ENCODE measurements at regions not wholly inside any gene's neighbourhood (a gene's known extent, or its start where the extent isn't known, plus 50 kb on each side); places are given as distances from the start of the nearest gene placed in this dataset.
"Not testable (repeated sequence)": the region's sequence is repeated elsewhere in the genome, so short reads cannot be mapped to it uniquely, and the experiment has no call there.

- DNase-seq = no peak
These were observed 155.4 kb upstream of the FAM241A start for GRCh38 chr4:111989817-111990216.

DNA sequence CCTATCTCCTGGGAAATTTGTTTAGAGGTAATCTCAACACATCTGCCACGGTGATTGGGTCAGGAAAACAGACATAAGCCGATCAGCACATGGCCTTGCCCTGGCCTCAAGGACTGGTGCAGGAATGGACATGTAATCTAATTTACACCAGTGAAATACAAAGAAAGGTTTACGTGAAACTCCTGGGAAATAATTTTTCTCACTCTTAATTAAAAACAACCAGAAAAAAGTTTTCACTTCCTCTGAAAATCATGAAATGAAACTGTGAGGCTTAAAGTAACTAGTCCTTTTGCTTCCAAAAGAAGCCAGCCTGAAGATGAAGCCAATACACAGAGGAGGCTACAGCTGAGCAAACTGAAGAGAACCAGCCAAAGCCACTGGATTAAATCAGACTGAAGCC, 154.1 kb upstream of the FAM241A start:
- DNase-seq = no peak

DNA sequence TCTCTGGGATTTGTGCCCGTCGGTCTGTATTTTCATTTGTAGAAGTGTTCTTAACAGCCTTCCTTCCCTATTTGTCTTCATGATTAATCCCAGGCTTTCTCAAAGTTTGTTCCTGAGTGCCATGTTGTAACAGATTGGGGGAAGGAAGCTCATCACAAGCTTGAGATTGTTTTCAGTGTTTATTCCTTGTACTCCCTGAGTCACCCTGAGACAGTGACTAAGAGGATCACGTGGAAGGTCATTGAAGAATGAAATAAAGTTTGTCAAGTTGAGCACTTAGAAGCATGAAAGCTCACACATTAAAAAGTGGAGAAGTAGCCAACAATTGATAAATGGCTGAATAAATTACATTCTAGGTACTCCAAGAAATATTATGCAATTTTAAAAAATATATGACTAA, 153.5 kb upstream of the FAM241A start:
- DNase-seq = no peak

DNA sequence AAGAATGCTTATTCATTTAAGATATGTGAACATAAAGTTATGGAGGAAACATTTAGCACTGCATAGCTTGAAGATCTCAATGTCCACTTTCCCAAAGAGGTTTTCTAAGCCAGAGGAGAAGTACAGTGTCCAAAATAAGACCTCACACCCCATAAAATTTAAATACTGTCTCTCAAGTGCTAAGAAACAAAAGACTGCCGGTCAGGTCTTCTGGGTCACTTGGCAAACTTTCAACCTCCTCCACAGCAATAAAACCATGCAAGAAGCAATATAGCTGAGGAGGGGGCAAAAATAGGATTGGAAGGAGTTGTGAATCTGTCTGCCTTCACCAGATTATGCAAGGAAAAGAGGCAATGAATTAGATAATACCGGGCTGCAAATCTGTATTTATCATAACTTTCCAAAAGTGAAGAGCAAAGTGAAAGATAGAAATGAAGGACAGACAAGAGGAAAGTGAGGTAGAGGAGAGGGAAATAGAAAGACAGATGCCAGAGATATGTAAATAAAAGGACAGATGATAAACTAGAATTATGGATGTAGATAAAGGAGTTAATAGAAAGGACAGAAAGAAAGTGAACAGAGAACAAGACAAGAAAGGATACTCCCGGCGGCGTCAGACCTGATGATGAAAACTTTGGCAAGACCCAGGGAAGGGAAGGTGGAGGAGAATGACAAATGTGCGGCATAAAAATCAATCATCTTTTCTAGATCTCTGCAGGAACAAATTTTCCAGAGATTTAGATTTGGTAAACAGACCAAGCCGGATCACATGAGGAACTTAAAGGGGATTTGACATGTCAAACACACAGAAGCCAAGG, 152.7 kb upstream of the FAM241A start:
- no peak for DNase-seq

- no peak for DNase-seq
These were observed 150.9 kb upstream of the FAM241A start for GRCh38 chr4:111994392-111994791.

DNA sequence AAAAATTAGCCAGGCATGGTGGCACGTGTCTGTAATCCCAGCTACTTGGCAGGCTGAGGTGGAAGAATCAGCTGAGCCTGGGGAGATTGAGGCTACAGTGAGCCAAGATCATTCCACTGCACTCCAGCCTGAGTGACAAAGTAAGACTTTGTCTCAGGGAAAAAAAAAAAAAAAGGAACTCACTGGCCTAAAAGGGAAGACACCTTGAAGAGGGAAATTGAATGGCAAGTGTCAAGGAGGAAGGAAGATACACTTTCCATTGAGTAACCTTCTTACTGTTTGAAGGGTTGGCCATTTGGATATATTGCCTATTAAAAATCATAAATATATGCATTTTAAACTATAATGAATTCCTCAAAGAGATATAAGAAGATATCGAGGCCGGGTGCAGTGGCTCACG, 147.5 kb upstream of the FAM241A start:
- no peak for DNase-seq

DNA sequence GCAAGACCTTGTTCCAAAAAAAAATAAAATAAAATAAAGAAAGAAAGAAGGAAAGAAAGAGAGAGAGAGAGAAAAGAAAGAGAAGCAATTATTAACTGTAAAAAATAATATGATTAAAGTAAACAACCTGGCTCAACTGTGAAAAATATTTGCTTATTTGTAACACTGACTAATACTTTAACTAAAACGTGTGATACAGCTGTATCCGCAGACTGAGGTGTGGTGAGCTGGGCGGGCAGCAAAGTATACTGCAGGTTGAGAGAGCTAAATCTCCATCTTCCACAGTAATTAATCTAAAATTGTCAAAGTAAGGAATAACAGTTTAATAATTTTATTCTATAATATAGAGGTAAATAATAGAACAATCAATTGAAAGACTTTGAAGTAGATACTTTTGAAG, 145.5 kb upstream of the FAM241A start:
- no peak for DNase-seq

GRCh38 chr4:112001041-112001440, 144.2 kb upstream of the FAM241A start:
- no peak for DNase-seq

GRCh38 chr4:112002248-112002661, 143.0 kb upstream of the FAM241A start:
- no peak for DNase-seq

GRCh38 chr4:112003231-112003907, 141.9 kb upstream of the FAM241A start:
- no peak for DNase-seq

- no peak for DNase-seq
These were observed 140.2 kb upstream of the FAM241A start for GRCh38 chr4:112005027-112005426.

- DNase-seq = no peak
These were observed 137.9 kb upstream of the FAM241A start for GRCh38 chr4:112007391-112007790.

DNA sequence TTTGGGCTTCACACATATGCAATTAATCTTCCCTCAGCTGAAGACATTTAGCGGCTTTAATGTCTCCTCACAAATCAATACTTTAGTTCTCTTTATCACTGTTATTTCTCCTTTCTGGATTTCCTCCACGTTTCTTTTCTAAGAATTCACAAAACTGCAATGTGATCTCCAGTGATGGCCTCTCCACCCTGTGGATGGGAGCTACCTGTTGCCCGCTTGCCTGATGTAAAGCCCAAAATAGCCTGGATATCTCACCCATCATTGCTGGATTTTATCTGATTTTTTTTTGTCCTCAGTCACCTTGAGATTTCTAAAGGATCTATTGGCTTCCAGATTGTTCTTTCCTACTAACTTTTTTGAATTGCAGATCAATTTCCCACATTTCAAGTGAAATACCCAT, 129.3 kb upstream of the FAM241A start:
- no peak for DNase-seq

GRCh38 chr4:112023402-112023950, 121.8 kb upstream of the FAM241A start:
- no peak for DNase-seq

- DNase-seq = no peak
These were observed 119.2 kb upstream of the FAM241A start for GRCh38 chr4:112026058-112026457.

- no peak for DNase-seq
These were observed 115.5 kb upstream of the FAM241A start for GRCh38 chr4:112029771-112030171.

- no peak for DNase-seq
These were observed 113.4 kb upstream of the FAM241A start for GRCh38 chr4:112031712-112032328.

- DNase-seq = no peak
These were observed 108.4 kb upstream of the FAM241A start for GRCh38 chr4:112036886-112037285.

DNA sequence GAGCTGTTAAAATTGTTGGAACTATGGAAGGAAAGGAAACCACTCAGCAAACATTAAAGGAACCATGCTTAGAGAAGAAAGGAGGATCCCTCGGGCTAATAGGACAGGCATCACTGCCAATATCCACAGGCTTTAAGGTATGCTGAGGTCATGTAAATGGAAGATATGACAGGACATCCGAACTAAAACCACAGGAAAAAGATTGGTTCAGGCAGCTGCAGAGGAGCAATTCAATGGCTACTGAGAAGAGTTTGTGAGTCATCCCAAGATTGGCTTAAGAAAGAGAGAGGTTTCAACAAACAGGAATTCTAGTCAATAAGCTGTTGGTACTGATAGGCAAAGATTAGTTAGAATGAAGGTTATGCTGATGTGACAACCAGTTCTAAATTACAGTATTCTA, 106.4 kb upstream of the FAM241A start:
- no peak for DNase-seq

- DNase-seq = not testable (repeated sequence)
These were observed 96.1 kb upstream of the FAM241A start for GRCh38 chr4:112049119-112049518.

DNA sequence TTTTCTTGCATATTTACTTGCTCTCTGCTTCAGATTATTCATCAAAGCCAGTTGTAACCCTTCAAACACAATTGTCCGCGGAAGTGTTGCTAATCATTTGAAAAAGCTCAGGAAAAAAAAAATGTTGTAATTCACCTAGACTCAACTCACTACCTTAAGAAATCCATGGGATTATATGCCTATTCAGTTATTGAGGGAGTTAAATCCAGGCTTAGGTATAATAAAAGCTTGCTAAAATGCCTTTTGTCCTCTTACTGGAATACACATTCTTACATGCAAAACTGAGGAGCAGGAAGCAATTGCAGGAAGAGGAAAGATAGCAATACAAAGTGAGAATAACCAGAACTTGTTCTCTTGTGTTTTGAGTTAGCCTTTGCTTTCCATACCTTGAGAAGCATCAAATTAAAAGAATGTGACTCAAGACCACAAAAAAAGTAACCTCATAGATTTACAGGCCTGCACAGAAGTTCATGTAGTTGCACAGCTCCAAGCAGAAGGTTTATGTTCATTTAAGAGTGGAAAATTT, 91.4 kb upstream of the FAM241A start:
- DNase-seq = no peak

GRCh38 chr4:112055100-112055499, 90.2 kb upstream of the FAM241A start:
- DNase-seq = no peak

DNA sequence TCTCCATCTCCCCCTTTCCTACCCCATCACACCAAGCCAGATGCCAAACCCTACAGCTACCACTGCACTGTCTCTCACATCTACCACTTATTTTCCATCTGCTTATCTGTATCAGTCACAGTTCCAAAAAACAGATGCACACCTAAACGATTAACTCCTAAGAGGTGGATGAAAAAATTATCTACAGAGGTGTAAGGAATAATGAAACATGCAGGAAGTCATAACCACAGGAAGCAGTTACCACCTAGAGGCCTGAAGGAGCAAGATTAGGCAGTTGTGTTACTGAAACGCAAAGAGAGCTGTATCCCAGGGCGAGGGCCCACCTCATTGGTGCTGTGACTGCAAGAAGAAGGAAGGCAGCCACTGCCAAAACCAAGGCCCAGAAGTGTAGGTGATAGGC, 87.8 kb upstream of the FAM241A start:
- no peak for DNase-seq

GRCh38 chr4:112058433-112058832, 86.8 kb upstream of the FAM241A start:
- no peak for DNase-seq

Measured in DMS153 (cell line).